Activated B cell treated with CpG ODN at 0.5 μM for 24 hours (primary cell): ENCODE measurements at regions not wholly inside any gene's neighbourhood (a gene's known extent, or its start where the extent isn't known, plus 50 kb on each side); places are given as distances from the start of the nearest gene placed in this dataset.

Experiments
- ATAC-seq: fragments of 200-7000 bp; cut with Tn5 transposase; one replicate; pipeline ENCODE4 v1.10.0; 2021; ENCODE audit warnings: low read depth, mild to moderate bottlenecking, moderate library complexity
- CTCF ChIA-PET: fragments of 350-600 bp; sonication (Branson Sonifier 250); formaldehyde crosslinking; loops from one replicate; lab custom pipeline; 2021; ENCODE audit warnings: antibody characterized with exemption; lab: Charles Lee
- POLR2A ChIA-PET: fragments of 350-600 bp; sonication (Branson Sonifier 250); formaldehyde crosslinking; loops from one replicate; lab custom pipeline; 2021; ENCODE audit warnings: antibody characterized with exemption; lab: Charles Lee
- DNase-seq: peaks from one replicate; pipeline ENCODE4 v3.0.0; 2022
- H3K27ac Mint-ChIP-seq: one replicate; pipeline ENCODE4 v1.8.0; 2020; ENCODE audit warnings: mixed read lengths
- H3K27me3 Mint-ChIP-seq: one replicate; pipeline ENCODE4 v1.8.0; 2021; ENCODE audit warnings: mixed read lengths
- H3K36me3 Mint-ChIP-seq: one replicate; pipeline ENCODE4 v1.8.0; 2021; ENCODE audit warnings: low read depth, mixed read lengths
- H3K4me1 Mint-ChIP-seq: one replicate; pipeline ENCODE4 v1.8.0; 2021; ENCODE audit warnings: mixed read lengths
- H3K4me3 Mint-ChIP-seq: one replicate; pipeline ENCODE4 v1.8.0; 2020; ENCODE audit warnings: mild to moderate bottlenecking, mixed read lengths
- H3K9me3 Mint-ChIP-seq: one replicate; pipeline ENCODE4 v1.8.0; 2020; ENCODE audit warnings: mixed read lengths
- CTCF ChIP-seq: fragments of 200-600 bp; IDR thresholded peaks from one replicate; pipeline ENCODE4 v1.8.0; 2022; ENCODE audit warnings: antibody characterized with exemption, mild to moderate bottlenecking
- intact Hi-C: fragments of 100-400 bp; cut with micrococcal nuclease; formaldehyde crosslinking; loops from one replicate; pipeline ENCODE4 v1.15.1; 2024

- Mint-ChIP-seq H3K4me3 (no peak overlapping the region), H3K27ac (no peak overlapping the region), H3K36me3 (no peaks in the 10 kb centered on the region), H3K4me1 (no peaks in the 10 kb centered on the region), H3K27me3 (no peaks in the 10 kb centered on the region), H3K9me3 (peaks cover 2% of the 10 kb centered on the region)
- TF ChIP-seq CTCF: no peak
- no peak for ATAC-seq
- CTCF ChIA-PET: no interaction called here
- POLR2A ChIA-PET: no interaction called here
- intact Hi-C loops: no loop called here
- DNase-seq: no peak
Measured at GRCh38 chr15:26146202-26146601, 283.1 kb upstream of the ATP10A start.

GRCh38 chr15:26145796-26146195 lies 282.7 kb upstream of the ATP10A start:
- H3K4me1 Mint-ChIP-seq: no peaks in the 10 kb centered on the region
- DNase-seq (no peak), ATAC-seq (no peak)
- no peaks in the 10 kb centered on the region for H3K27me3 Mint-ChIP-seq
- TF ChIP-seq CTCF: no peak
- ChIA-PET CTCF (no interaction called here), POLR2A (no interaction called here)
- no peaks in the 10 kb centered on the region for H3K36me3 Mint-ChIP-seq
- H3K27ac Mint-ChIP-seq: no peak overlapping the region
- H3K9me3 Mint-ChIP-seq: peaks cover 4% of the 10 kb centered on the region
- H3K4me3 Mint-ChIP-seq: no peak overlapping the region
- intact Hi-C loops: no loop called here

GRCh38 chr15:26144836-26145235 lies 281.7 kb upstream of the ATP10A start:
- no peak for DNase-seq
- no peak for TF ChIP-seq CTCF
- intact Hi-C loops: no loop called here
- Mint-ChIP-seq H3K4me3 (no peak overlapping the region), H3K36me3 (no peaks in the 10 kb centered on the region), H3K27me3 (no peaks in the 10 kb centered on the region), H3K27ac (no peak overlapping the region), H3K9me3 (peaks cover 6% of the 10 kb centered on the region), H3K4me1 (no peaks in the 10 kb centered on the region)
- POLR2A ChIA-PET: no interaction called here
- CTCF ChIA-PET: no interaction called here
- ATAC-seq: no peak

- intact Hi-C loops: no loop called here
- no peak for TF ChIP-seq CTCF
- DNase-seq (no peak), ATAC-seq (no peak)
- no peaks in the 10 kb centered on the region for H3K4me1 Mint-ChIP-seq
- ChIA-PET CTCF (no interaction called here), POLR2A (no interaction called here)
- no peaks in the 10 kb centered on the region for H3K27me3 Mint-ChIP-seq
- peaks cover 4% of the 10 kb centered on the region for H3K9me3 Mint-ChIP-seq
- H3K27ac Mint-ChIP-seq: no peak overlapping the region
- H3K4me3 Mint-ChIP-seq: no peak overlapping the region
- H3K36me3 Mint-ChIP-seq: no peaks in the 10 kb centered on the region
Measured at GRCh38 chr15:26143221-26143620, 280.1 kb upstream of the ATP10A start.

GRCh38 chr15:26134812-26135211 lies 271.7 kb upstream of the ATP10A start:
- no peak for TF ChIP-seq CTCF
- ATAC-seq (no peak), DNase-seq (no peak)
- intact Hi-C loops: no loop called here
- POLR2A ChIA-PET: no interaction called here
- CTCF ChIA-PET: no interaction called here
- H3K4me1 Mint-ChIP-seq: no peaks in the 10 kb centered on the region
- no peaks in the 10 kb centered on the region for H3K36me3 Mint-ChIP-seq
- H3K27ac Mint-ChIP-seq: no peak overlapping the region
- H3K27me3 Mint-ChIP-seq: peaks cover 2% of the 10 kb centered on the region
- no peaks in the 10 kb centered on the region for H3K9me3 Mint-ChIP-seq
- H3K4me3 Mint-ChIP-seq: no peak overlapping the region
